Calu3 (cell line): ENCODE measurements at regions not wholly inside any gene's neighbourhood (a gene's known extent, or its start where the extent isn't known, plus 50 kb on each side); places are given as distances from the start of the nearest gene placed in this dataset.

Experiments
- BruUV-seq: library from RNA; stranded (reverse); fragments of 400-500 nt; replicated peaks from 2 replicates; lab custom pipeline; 2021; lab: Mats Ljungman, UMichigan
- CTCF ChIA-PET: fragments of 300-600 bp; sonication (Branson Sonifier 250); formaldehyde crosslinking; loops from one replicate; lab custom pipeline; 2022; ENCODE audit warnings: antibody characterized with exemption; lab: Charles Lee
- DNase-seq: peaks from one replicate; pipeline ENCODE4 v3.0.0; 2022
- H3K27ac Mint-ChIP-seq: one replicate; pipeline ENCODE4 v1.8.0; 2022; ENCODE audit warnings: mixed read lengths; ENCODE audit not compliant: unreplicated experiment
- H3K27me3 Mint-ChIP-seq: one replicate; pipeline ENCODE4 v1.8.0; 2022; ENCODE audit warnings: mixed read lengths; ENCODE audit not compliant: unreplicated experiment
- H3K36me3 Mint-ChIP-seq: one replicate; pipeline ENCODE4 v1.8.0; 2022; ENCODE audit warnings: mild to moderate bottlenecking, moderate library complexity, mixed read lengths; ENCODE audit not compliant: insufficient read depth, unreplicated experiment
- H3K4me1 Mint-ChIP-seq: one replicate; pipeline ENCODE4 v1.8.0; 2022; ENCODE audit warnings: mild to moderate bottlenecking, low read depth, mixed read lengths; ENCODE audit not compliant: unreplicated experiment
- H3K4me3 Mint-ChIP-seq: one replicate; pipeline ENCODE4 v1.8.0; 2022; ENCODE audit warnings: mild to moderate bottlenecking, low read depth, moderate library complexity, mixed read lengths; ENCODE audit not compliant: unreplicated experiment
- H3K9me3 Mint-ChIP-seq: one replicate; pipeline ENCODE4 v1.8.0; 2022; ENCODE audit warnings: low read depth, mixed read lengths; ENCODE audit not compliant: unreplicated experiment
- intact Hi-C: fragments of 100-400 bp; cut with micrococcal nuclease; formaldehyde crosslinking; loops from one replicate; pipeline ENCODE4 v1.10.0; 2022; ENCODE audit not compliant: unreplicated experiment
- TF ChIP-seq, protein P1 (sequence below): fragments of 200-600 bp; IDR thresholded peaks from one replicate; pipeline ENCODE4 v1.8.0; 2022; ENCODE audit warnings: antibody characterized with exemption; ENCODE audit not compliant: unreplicated experiment

DNA sequence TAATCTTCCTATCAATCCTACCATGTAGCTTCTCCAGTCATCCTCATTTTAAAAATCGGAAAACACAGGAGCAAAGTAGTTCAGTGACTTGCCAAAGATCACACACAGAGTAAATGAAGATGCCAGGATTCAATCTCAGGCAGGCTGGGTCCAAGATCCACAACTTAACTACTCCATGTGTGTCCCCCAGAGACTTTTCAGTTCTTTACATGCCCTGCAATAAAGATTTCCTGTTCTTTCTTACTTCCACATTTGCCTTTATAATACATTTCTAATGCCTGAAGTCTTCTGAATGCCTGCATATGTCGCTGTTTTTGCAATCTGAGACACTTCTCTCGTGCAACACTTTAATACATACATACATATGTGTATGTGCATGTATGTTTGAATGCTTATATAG, 121.7 kb upstream of the MARCKS start:
- no peaks in the 10 kb centered on the region for H3K36me3 Mint-ChIP-seq
- CTCF ChIA-PET = interaction anchor here (0.6 kb wide), 1 partner anchor 103 kb away, joined by 3 read pairs; no protein-coding TSS in a partner anchor
- H3K9me3 Mint-ChIP-seq = no peaks in the 10 kb centered on the region
- H3K27ac Mint-ChIP-seq = no peak overlapping the region
- DNase-seq = no peak
- H3K4me1 Mint-ChIP-seq = peaks cover 14% of the 10 kb centered on the region
- TF ChIP-seq, protein P1, sequence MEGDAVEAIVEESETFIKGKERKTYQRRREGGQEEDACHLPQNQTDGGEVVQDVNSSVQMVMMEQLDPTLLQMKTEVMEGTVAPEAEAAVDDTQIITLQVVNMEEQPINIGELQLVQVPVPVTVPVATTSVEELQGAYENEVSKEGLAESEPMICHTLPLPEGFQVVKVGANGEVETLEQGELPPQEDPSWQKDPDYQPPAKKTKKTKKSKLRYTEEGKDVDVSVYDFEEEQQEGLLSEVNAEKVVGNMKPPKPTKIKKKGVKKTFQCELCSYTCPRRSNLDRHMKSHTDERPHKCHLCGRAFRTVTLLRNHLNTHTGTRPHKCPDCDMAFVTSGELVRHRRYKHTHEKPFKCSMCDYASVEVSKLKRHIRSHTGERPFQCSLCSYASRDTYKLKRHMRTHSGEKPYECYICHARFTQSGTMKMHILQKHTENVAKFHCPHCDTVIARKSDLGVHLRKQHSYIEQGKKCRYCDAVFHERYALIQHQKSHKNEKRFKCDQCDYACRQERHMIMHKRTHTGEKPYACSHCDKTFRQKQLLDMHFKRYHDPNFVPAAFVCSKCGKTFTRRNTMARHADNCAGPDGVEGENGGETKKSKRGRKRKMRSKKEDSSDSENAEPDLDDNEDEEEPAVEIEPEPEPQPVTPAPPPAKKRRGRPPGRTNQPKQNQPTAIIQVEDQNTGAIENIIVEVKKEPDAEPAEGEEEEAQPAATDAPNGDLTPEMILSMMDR = no peak
- intact Hi-C loops = no loop called here
- BruUV-seq = no TSS peak
- no peaks in the 10 kb centered on the region for H3K27me3 Mint-ChIP-seq
- H3K4me3 Mint-ChIP-seq = no peak overlapping the region

DNA sequence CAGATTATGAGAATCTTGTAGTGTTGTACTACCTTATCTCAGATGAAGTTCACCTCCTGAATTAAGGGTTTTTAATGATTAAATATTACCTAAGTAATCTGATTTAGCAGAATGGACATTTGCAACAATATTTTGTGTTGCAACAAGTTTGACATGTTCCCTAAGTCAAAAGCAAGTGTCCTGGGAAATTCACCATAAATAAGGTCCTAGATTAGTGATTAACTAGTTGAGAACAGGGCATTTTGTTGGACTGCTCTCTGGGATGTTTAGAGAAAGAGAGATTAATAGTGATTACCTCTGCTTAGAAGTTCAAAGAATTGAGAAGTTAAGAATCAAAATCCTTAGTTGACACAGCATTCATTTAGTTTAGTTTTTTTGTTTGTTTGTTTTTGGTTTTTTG, 120.2 kb upstream of the MARCKS start:
- no peak overlapping the region for H3K27ac Mint-ChIP-seq
- no peaks in the 10 kb centered on the region for H3K27me3 Mint-ChIP-seq
- no TSS peak for BruUV-seq
- intact Hi-C loops = no loop called here
- CTCF ChIA-PET = no interaction called here
- TF ChIP-seq, protein P1 = no peak
- no peaks in the 10 kb centered on the region for H3K9me3 Mint-ChIP-seq
- H3K4me3 Mint-ChIP-seq = no peak overlapping the region
- H3K4me1 Mint-ChIP-seq = peaks cover 14% of the 10 kb centered on the region
- DNase-seq = no peak
- no peaks in the 10 kb centered on the region for H3K36me3 Mint-ChIP-seq

DNA sequence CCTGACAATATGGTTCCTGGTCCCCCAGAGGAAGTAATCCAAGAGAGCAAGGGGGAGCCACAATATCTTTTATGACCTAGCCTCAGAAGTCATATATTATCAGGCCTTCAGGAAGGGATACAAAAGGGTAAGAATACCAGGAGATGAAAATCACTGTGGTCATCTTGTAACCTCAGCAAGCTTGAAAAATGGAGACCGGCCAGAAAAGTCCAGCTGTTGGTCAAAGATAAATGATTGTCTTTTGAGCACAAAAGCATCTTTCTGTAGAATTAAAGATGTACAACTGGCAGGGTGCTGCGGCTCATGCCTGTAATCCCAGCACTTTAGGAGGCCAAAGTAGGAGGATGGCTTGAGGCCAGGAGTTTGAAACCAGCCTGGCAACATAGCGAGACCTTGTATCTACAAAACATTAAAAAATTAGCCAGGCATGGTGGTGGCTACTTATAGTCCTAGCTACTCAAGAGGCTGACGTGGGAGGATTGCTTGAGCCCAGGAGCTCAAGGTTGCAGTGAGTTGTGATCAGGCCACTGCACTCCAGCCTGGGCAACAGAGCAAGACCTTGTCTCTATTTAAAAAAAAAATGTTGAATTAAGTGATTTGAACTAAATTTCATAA, 118.0 kb upstream of the MARCKS start:
- CTCF ChIA-PET = no interaction called here
- BruUV-seq = no TSS peak
- peaks cover 14% of the 10 kb centered on the region for H3K4me1 Mint-ChIP-seq
- TF ChIP-seq, protein P1 = no peak
- intact Hi-C loops = no loop called here
- no peak overlapping the region for H3K27ac Mint-ChIP-seq
- H3K27me3 Mint-ChIP-seq = no peaks in the 10 kb centered on the region
- H3K36me3 Mint-ChIP-seq = no peaks in the 10 kb centered on the region
- no peaks in the 10 kb centered on the region for H3K9me3 Mint-ChIP-seq
- H3K4me3 Mint-ChIP-seq = no peak overlapping the region
- DNase-seq = no peak

DNA sequence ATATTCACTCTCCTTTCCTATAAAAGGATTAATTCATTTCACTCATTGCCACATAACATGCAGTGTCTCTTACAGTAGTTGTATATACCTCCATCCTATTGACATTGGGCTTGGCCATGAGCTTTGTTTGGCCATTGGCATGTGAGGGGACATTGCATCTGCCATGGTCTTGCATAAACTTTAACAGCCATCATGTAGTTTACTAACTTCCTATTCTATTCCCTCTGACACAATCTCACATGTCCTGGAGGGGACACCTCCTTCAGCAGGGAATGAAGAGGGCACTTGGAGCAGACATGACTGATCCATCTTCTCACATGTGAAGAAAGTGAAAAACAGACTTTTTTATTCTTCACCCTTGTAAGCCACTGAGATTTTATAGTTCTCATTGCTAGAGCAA, 115.5 kb upstream of the MARCKS start:
- H3K9me3 Mint-ChIP-seq = no peaks in the 10 kb centered on the region
- CTCF ChIA-PET = interaction anchor here (0.6 kb wide), 1 partner anchor 1401 kb away, joined by 5 read pairs; no protein-coding TSS in a partner anchor
- no peak for DNase-seq
- H3K27ac Mint-ChIP-seq = no peak overlapping the region
- no peaks in the 10 kb centered on the region for H3K36me3 Mint-ChIP-seq
- TF ChIP-seq, protein P1 = no peak
- intact Hi-C loops = no loop called here
- H3K4me1 Mint-ChIP-seq = no peaks in the 10 kb centered on the region
- H3K27me3 Mint-ChIP-seq = no peaks in the 10 kb centered on the region
- BruUV-seq = no TSS peak
- H3K4me3 Mint-ChIP-seq = no peak overlapping the region
